Keratinocyte (primary cell): ENCODE measurements at regions not wholly inside any gene's neighbourhood (a gene's known extent, or its start where the extent isn't known, plus 50 kb on each side); places are given as distances from the start of the nearest gene placed in this dataset.

ENCODE experiments used
- DNase-seq: peaks from one replicate; pipeline ENCODE4 v3.0.0-alpha.2; 2011; ENCODE audit warnings: low read depth, missing footprints, low spot score
- FAIRE-seq: peaks from 2 replicates; lab custom pipeline; 2011; peaks lifted over from hg19 to GRCh38; lab: Jason Lieb, UNC
- H2AFZ ChIP-seq: 2 replicates; pipeline ENCODE4 v1.6.0; 2012; ENCODE audit warnings: low read length, control low read depth, inconsistent platforms; ENCODE audit not compliant: control insufficient read depth
- H3K27ac ChIP-seq: 2 replicates; pipeline ENCODE4 v1.5.1; 2011; ENCODE audit warnings: low read length; ENCODE audit not compliant: control insufficient read depth, insufficient read depth
- H3K27me3 ChIP-seq: 3 replicates; pipeline ENCODE4 v1.6.0; 2011; ENCODE audit warnings: low read length; ENCODE audit not compliant: control insufficient read depth, insufficient read depth; ENCODE audit errors: extremely low read depth
- H3K36me3 ChIP-seq, 2 experiments: 2 replicates in 1 of 2; 3 replicates in 1 of 2; pipeline ENCODE4 v1.5.1; 2011; ENCODE audit warnings: low read length in 2 of 2, mild to moderate bottlenecking in 1 of 2; ENCODE audit not compliant: control insufficient read depth in 2 of 2, insufficient read depth in 2 of 2; ENCODE audit errors: extremely low read depth in 1 of 2
- H3K4me1 ChIP-seq: 3 replicates; pipeline ENCODE4 v1.5.1; 2011; ENCODE audit warnings: low read length; ENCODE audit not compliant: control insufficient read depth, insufficient read depth; ENCODE audit errors: extremely low read depth
- H3K4me2 ChIP-seq: 3 replicates; pipeline ENCODE4 v1.6.0; 2011; ENCODE audit warnings: low read depth, low read length; ENCODE audit not compliant: control insufficient read depth, insufficient read depth; ENCODE audit errors: extremely low read depth
- H3K4me3 ChIP-seq, 3 experiments: fragments of 200-600 bp in 1 of 3; sonication (generic) in 1 of 3; 2 replicates in 2 of 3; 3 replicates in 1 of 3; pipeline ENCODE4 v1.5.1; 2011 to 2016; ENCODE audit warnings: low read length in 3 of 3, mild to moderate bottlenecking in 3 of 3, control low read depth in 2 of 3, inconsistent platforms in 1 of 3, low read depth in 1 of 3, mixed read lengths in 1 of 3, mixed run types in 1 of 3, moderate library complexity in 1 of 3; ENCODE audit not compliant: control insufficient read depth in 2 of 3, insufficient read depth in 2 of 3; ENCODE audit errors: extremely low read depth in 1 of 3
- H3K79me2 ChIP-seq: 2 replicates; pipeline ENCODE4 v1.6.0; 2012; ENCODE audit warnings: low read length; ENCODE audit not compliant: control insufficient read depth, insufficient read depth
- H3K9ac ChIP-seq: 3 replicates; pipeline ENCODE4 v1.6.0; 2011; ENCODE audit warnings: low read length; ENCODE audit not compliant: control insufficient read depth, insufficient read depth; ENCODE audit errors: extremely low read depth
- H3K9me1 ChIP-seq: 3 replicates; pipeline ENCODE4 v1.6.0; 2011; ENCODE audit warnings: low read length; ENCODE audit not compliant: control insufficient read depth, insufficient read depth; ENCODE audit errors: extremely low read depth
- H3K9me3 ChIP-seq: 2 replicates; pipeline ENCODE4 v1.5.1; 2012; ENCODE audit warnings: low read depth, low read length; ENCODE audit not compliant: control insufficient read depth
- H4K20me1 ChIP-seq: 3 replicates; pipeline ENCODE4 v1.6.0; 2011; ENCODE audit warnings: low read length; ENCODE audit not compliant: control insufficient read depth, insufficient read depth; ENCODE audit errors: extremely low read depth
- EZH2 ChIP-seq: IDR thresholded peaks from one replicate; pipeline ENCODE4 v1.6.1; 2012; ENCODE audit warnings: inconsistent platforms, mild to moderate bottlenecking, low read length, moderate library complexity
- dilution Hi-C: fragments of 300-500 bp; cut with MboI; formaldehyde crosslinking; loops from one replicate; pipeline ENCODE4 v1.7.0; 2020; ENCODE audit warnings: low sequenced_read_pairs; ENCODE audit not compliant: extremely low pct_ligation_motif_present
- TF ChIP-seq, protein P1 (sequence below), 3 experiments: IDR thresholded peaks in 1 of 3; conservative IDR thresholded peaks in 1 of 3; optimal IDR thresholded peaks in 1 of 3; 2 replicates in 2 of 3; 3 replicates in 1 of 3; pipeline versions ENCODE3 to v1.5.1; 2011; ENCODE audit warnings: low read length in 3 of 3, mild to moderate bottlenecking in 3 of 3, moderate library complexity in 2 of 3, control low read depth in 1 of 3, inconsistent platforms in 1 of 3; ENCODE audit not compliant: insufficient read depth in 2 of 3; ENCODE audit errors: extremely low read depth in 1 of 3

DNA sequence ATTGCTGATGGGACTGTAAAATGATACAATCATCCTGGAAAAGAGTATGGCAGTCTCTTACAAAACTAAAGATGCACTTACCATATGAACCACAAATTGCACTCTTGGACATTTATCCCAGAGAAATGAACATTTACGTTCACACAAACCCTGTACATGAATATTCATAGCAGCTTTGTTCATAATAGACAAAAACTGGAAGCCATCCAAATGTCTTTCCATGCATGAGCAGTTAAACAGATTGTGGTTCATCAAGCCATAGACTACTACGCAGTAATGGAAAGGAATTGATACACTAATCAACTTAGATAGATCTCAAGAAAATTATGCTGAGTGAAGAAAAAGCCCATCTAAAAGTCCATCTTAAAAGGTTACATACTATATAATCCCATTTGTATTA, 156.1 kb upstream of the SLC39A10 start:
- no peak for FAIRE-seq
- no peaks in the 10 kb centered on the region for H3K4me1 ChIP-seq
- H2AFZ ChIP-seq, result no peak overlapping the region
- H3K4me2 ChIP-seq, result no peak overlapping the region
- no peak overlapping the region for H3K4me3 ChIP-seq
- H3K36me3 ChIP-seq, result no peaks in the 10 kb centered on the region
- no peak for DNase-seq
- dilution Hi-C loops, result no loop called here
- TF ChIP-seq, protein P1, sequence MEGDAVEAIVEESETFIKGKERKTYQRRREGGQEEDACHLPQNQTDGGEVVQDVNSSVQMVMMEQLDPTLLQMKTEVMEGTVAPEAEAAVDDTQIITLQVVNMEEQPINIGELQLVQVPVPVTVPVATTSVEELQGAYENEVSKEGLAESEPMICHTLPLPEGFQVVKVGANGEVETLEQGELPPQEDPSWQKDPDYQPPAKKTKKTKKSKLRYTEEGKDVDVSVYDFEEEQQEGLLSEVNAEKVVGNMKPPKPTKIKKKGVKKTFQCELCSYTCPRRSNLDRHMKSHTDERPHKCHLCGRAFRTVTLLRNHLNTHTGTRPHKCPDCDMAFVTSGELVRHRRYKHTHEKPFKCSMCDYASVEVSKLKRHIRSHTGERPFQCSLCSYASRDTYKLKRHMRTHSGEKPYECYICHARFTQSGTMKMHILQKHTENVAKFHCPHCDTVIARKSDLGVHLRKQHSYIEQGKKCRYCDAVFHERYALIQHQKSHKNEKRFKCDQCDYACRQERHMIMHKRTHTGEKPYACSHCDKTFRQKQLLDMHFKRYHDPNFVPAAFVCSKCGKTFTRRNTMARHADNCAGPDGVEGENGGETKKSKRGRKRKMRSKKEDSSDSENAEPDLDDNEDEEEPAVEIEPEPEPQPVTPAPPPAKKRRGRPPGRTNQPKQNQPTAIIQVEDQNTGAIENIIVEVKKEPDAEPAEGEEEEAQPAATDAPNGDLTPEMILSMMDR (optimal IDR thresholded peaks at IDR 0.05 in 1 of 3, IDR thresholded peaks at IDR 0.05 in 1 of 3, conservative IDR thresholded peaks at IDR 0.05 in 1 of 3; ENCODE audit: extremely low read depth in 1 of 3, insufficient read depth in 2 of 3, low read length in 3 of 3), result no peak
- no peak for TF ChIP-seq EZH2
- no peak overlapping the region for H3K27ac ChIP-seq
- no peaks in the 10 kb centered on the region for H3K9me1 ChIP-seq
- no peak overlapping the region for H3K9ac ChIP-seq
- no peaks in the 10 kb centered on the region for H4K20me1 ChIP-seq
- H3K27me3 ChIP-seq, result no peaks in the 10 kb centered on the region
- no peaks in the 10 kb centered on the region for H3K79me2 ChIP-seq
- H3K9me3 ChIP-seq, result no peaks in the 10 kb centered on the region

GRCh38 chr2:195498839-195499490, 158.1 kb upstream of the SLC39A10 start:
- H3K4me3 ChIP-seq, result no peak overlapping the region
- no peak overlapping the region for H2AFZ ChIP-seq
- no peak overlapping the region for H3K27ac ChIP-seq
- H3K9me1 ChIP-seq, result no peaks in the 10 kb centered on the region
- no peaks in the 10 kb centered on the region for H3K4me1 ChIP-seq
- FAIRE-seq (no peak), DNase-seq (no peak)
- H3K27me3 ChIP-seq, result no peaks in the 10 kb centered on the region
- no peaks in the 10 kb centered on the region for H3K9me3 ChIP-seq
- H3K36me3 ChIP-seq, result no peaks in the 10 kb centered on the region
- H3K9ac ChIP-seq, result no peak overlapping the region
- dilution Hi-C loops, result no loop called here
- H4K20me1 ChIP-seq, result no peaks in the 10 kb centered on the region
- TF ChIP-seq, protein P1 (optimal IDR thresholded peaks at IDR 0.05 in 1 of 3, IDR thresholded peaks at IDR 0.05 in 1 of 3, conservative IDR thresholded peaks at IDR 0.05 in 1 of 3; ENCODE audit: extremely low read depth in 1 of 3, insufficient read depth in 2 of 3, low read length in 3 of 3), result no peak
- no peak for TF ChIP-seq EZH2
- no peaks in the 10 kb centered on the region for H3K79me2 ChIP-seq
- H3K4me2 ChIP-seq, result no peak overlapping the region
